ENCODE measurements at regions not wholly inside any gene's neighbourhood (a gene's known extent, or its start where the extent isn't known, plus 50 kb on each side); places are given as distances from the start of the nearest gene placed in this dataset.

- Histone ChIP-seq H3K27ac (ENCODE audit: low read length, poor library complexity, severe bottlenecking) (no peak overlapping the region), H3K14ac (ENCODE audit: low read length in 2 of 2) (no peak overlapping the region), H3K23ac (ENCODE audit: low read length in 2 of 2) (no peak overlapping the region), H4K8ac (ENCODE audit: low read length) (no peak overlapping the region), H3K79me1 (replicated peaks; ENCODE audit: low read length, poor library complexity, severe bottlenecking) (peaks cover 38% of the 10 kb centered on the region), H2AFZ (ENCODE audit: low read depth, low read length) (no peak overlapping the region), H2BK5ac (ENCODE audit: low read depth, low read length, poor library complexity, severe bottlenecking) (no peak overlapping the region), H2AK5ac (ENCODE audit: low read length, severe bottlenecking) (no peak overlapping the region), H3K18ac (ENCODE audit: low read depth in 1 of 2, low read length in 2 of 2) (no peak overlapping the region), H3K4me3 (ENCODE audit: insufficient read depth in 1 of 2, low read depth in 1 of 2, low read length in 2 of 2) (no peak overlapping the region), H3K9ac (ENCODE audit: low read length) (no peak overlapping the region), H4K91ac (ENCODE audit: low read length) (no peak overlapping the region), H2BK15ac (ENCODE audit: low read depth, poor library complexity, severe bottlenecking) (no peak overlapping the region), H3K27me3 (ENCODE audit: control insufficient read depth in 1 of 2, insufficient read depth in 1 of 2, low read length in 2 of 2) (no peaks in the 10 kb centered on the region), H3K4me2 (ENCODE audit: low read length, poor library complexity, severe bottlenecking) (no peak overlapping the region), H2BK12ac (ENCODE audit: low read length in 2 of 2) (peak overlapping the region in 1 of 2 experiments; percentile 21), H3K9me3 (ENCODE audit: control insufficient read depth, low read length) (no peaks in the 10 kb centered on the region), H3K36me3 (ENCODE audit: control insufficient read depth in 1 of 2, insufficient read depth in 2 of 2, low read depth in 1 of 2, low read length in 2 of 2) (peaks cover 0 to 18% of the 10 kb centered on the region in 2 experiments), H3K4ac (ENCODE audit: low read depth in 1 of 2, low read length in 2 of 2) (no peak overlapping the region), H3K4me1 (ENCODE audit: control insufficient read depth, insufficient read depth, low read depth, low read length) (peaks cover 5% of the 10 kb centered on the region), H2BK120ac (ENCODE audit: low read depth, low read length) (no peak overlapping the region)
- WGBS: 78% methylated on average over 8 of the region's 8 CpGs
- DNase-seq: no peak
Observed at GRCh38 chr1:232576537-232576936, 53.4 kb downstream of the SIPA1L2 start.

- H3K14ac ChIP-seq (ENCODE audit: low read length in 2 of 2): no peak overlapping the region
- H3K27ac ChIP-seq (ENCODE audit: low read length, poor library complexity, severe bottlenecking): no peak overlapping the region
- peaks cover 34% of the 10 kb centered on the region for H3K79me1 ChIP-seq (replicated peaks; ENCODE audit: low read length, poor library complexity, severe bottlenecking)
- peaks cover 5% of the 10 kb centered on the region for H3K4me1 ChIP-seq (ENCODE audit: control insufficient read depth, insufficient read depth, low read depth, low read length)
- no peak overlapping the region for H2AK5ac ChIP-seq (ENCODE audit: low read length, severe bottlenecking)
- no peak overlapping the region for H2BK120ac ChIP-seq (ENCODE audit: low read depth, low read length)
- no peak for DNase-seq
- H3K23ac ChIP-seq (ENCODE audit: low read length in 2 of 2): no peak overlapping the region
- H3K9me3 ChIP-seq (ENCODE audit: control insufficient read depth, low read length): no peaks in the 10 kb centered on the region
- no peak overlapping the region for H2BK12ac ChIP-seq (ENCODE audit: low read length in 2 of 2)
- no peak overlapping the region for H4K8ac ChIP-seq (ENCODE audit: low read length)
- H3K4ac ChIP-seq (ENCODE audit: low read depth in 1 of 2, low read length in 2 of 2): no peak overlapping the region
- no peak overlapping the region for H3K9ac ChIP-seq (ENCODE audit: low read length)
- peaks cover 0 to 15% of the 10 kb centered on the region in 2 experiments for H3K36me3 ChIP-seq (ENCODE audit: control insufficient read depth in 1 of 2, insufficient read depth in 2 of 2, low read depth in 1 of 2, low read length in 2 of 2)
- H2BK5ac ChIP-seq (ENCODE audit: low read depth, low read length, poor library complexity, severe bottlenecking): no peak overlapping the region
- 79% methylated on average over 3 of the region's 5 CpGs for WGBS
- no peak overlapping the region for H3K4me3 ChIP-seq (ENCODE audit: insufficient read depth in 1 of 2, low read depth in 1 of 2, low read length in 2 of 2)
- no peaks in the 10 kb centered on the region for H3K27me3 ChIP-seq (ENCODE audit: control insufficient read depth in 1 of 2, insufficient read depth in 1 of 2, low read length in 2 of 2)
- no peak overlapping the region for H2BK15ac ChIP-seq (ENCODE audit: low read depth, poor library complexity, severe bottlenecking)
- no peak overlapping the region for H2AFZ ChIP-seq (ENCODE audit: low read depth, low read length)
- no peak overlapping the region for H3K4me2 ChIP-seq (ENCODE audit: low read length, poor library complexity, severe bottlenecking)
- H4K91ac ChIP-seq (ENCODE audit: low read length): no peak overlapping the region
- H3K18ac ChIP-seq (ENCODE audit: low read depth in 1 of 2, low read length in 2 of 2): no peak overlapping the region
Observed at GRCh38 chr1:232575763-232576040, 54.2 kb downstream of the SIPA1L2 start.

- H3K79me1 ChIP-seq (replicated peaks; ENCODE audit: low read length, poor library complexity, severe bottlenecking): peaks cover 30% of the 10 kb centered on the region
- peak overlapping the region; percentile 39 for H3K4me2 ChIP-seq (ENCODE audit: low read length, poor library complexity, severe bottlenecking)
- peak overlapping the region; percentile 13 for H3K27ac ChIP-seq (ENCODE audit: low read length, poor library complexity, severe bottlenecking)
- 71% methylated on average over 10 of the region's 12 CpGs for WGBS
- no peak overlapping the region for H4K8ac ChIP-seq (ENCODE audit: low read length)
- no peaks in the 10 kb centered on the region for H3K27me3 ChIP-seq (ENCODE audit: control insufficient read depth in 1 of 2, insufficient read depth in 1 of 2, low read length in 2 of 2)
- H3K4me1 ChIP-seq (ENCODE audit: control insufficient read depth, insufficient read depth, low read depth, low read length): peaks cover 5% of the 10 kb centered on the region
- H3K18ac ChIP-seq (ENCODE audit: low read depth in 1 of 2, low read length in 2 of 2): no peak overlapping the region
- H2AK5ac ChIP-seq (ENCODE audit: low read length, severe bottlenecking): no peak overlapping the region
- H2BK12ac ChIP-seq (ENCODE audit: low read length in 2 of 2): peak overlapping the region in 1 of 2 experiments; percentile 34
- no peak overlapping the region for H3K4me3 ChIP-seq (ENCODE audit: insufficient read depth in 1 of 2, low read depth in 1 of 2, low read length in 2 of 2)
- H3K9ac ChIP-seq (ENCODE audit: low read length): no peak overlapping the region
- H2BK5ac ChIP-seq (ENCODE audit: low read depth, low read length, poor library complexity, severe bottlenecking): no peak overlapping the region
- no peak overlapping the region for H3K14ac ChIP-seq (ENCODE audit: low read length in 2 of 2)
- H3K9me3 ChIP-seq (ENCODE audit: control insufficient read depth, low read length): no peaks in the 10 kb centered on the region
- DNase-seq: no peak
- H4K91ac ChIP-seq (ENCODE audit: low read length): no peak overlapping the region
- no peak overlapping the region for H2BK15ac ChIP-seq (ENCODE audit: low read depth, poor library complexity, severe bottlenecking)
- H3K23ac ChIP-seq (ENCODE audit: low read length in 2 of 2): no peak overlapping the region
- H3K4ac ChIP-seq (ENCODE audit: low read depth in 1 of 2, low read length in 2 of 2): no peak overlapping the region
- no peak overlapping the region for H2BK120ac ChIP-seq (ENCODE audit: low read depth, low read length)
- H3K36me3 ChIP-seq (ENCODE audit: control insufficient read depth in 1 of 2, insufficient read depth in 2 of 2, low read depth in 1 of 2, low read length in 2 of 2): peaks cover 0 to 15% of the 10 kb centered on the region in 2 experiments
- H2AFZ ChIP-seq (ENCODE audit: low read depth, low read length): no peak overlapping the region
Observed at GRCh38 chr1:232574889-232575762, 54.8 kb downstream of the SIPA1L2 start.

GRCh38 chr1:232574077-232574476 lies 55.9 kb downstream of the SIPA1L2 start:
- no peak overlapping the region for H3K9ac ChIP-seq (ENCODE audit: low read length)
- H4K8ac ChIP-seq (ENCODE audit: low read length): no peak overlapping the region
- H3K4me3 ChIP-seq (ENCODE audit: insufficient read depth in 1 of 2, low read depth in 1 of 2, low read length in 2 of 2): no peak overlapping the region
- no peaks in the 10 kb centered on the region for H3K27me3 ChIP-seq (ENCODE audit: control insufficient read depth in 1 of 2, insufficient read depth in 1 of 2, low read length in 2 of 2)
- H3K23ac ChIP-seq (ENCODE audit: low read length in 2 of 2): no peak overlapping the region
- H3K14ac ChIP-seq (ENCODE audit: low read length in 2 of 2): no peak overlapping the region
- no peak overlapping the region for H3K27ac ChIP-seq (ENCODE audit: low read length, poor library complexity, severe bottlenecking)
- H3K79me1 ChIP-seq (replicated peaks; ENCODE audit: low read length, poor library complexity, severe bottlenecking): peaks cover 31% of the 10 kb centered on the region
- no peaks in the 10 kb centered on the region for H3K9me3 ChIP-seq (ENCODE audit: control insufficient read depth, low read length)
- no peak overlapping the region for H2AK5ac ChIP-seq (ENCODE audit: low read length, severe bottlenecking)
- peaks cover 0 to 15% of the 10 kb centered on the region in 2 experiments for H3K36me3 ChIP-seq (ENCODE audit: control insufficient read depth in 1 of 2, insufficient read depth in 2 of 2, low read depth in 1 of 2, low read length in 2 of 2)
- peak overlapping the region; percentile 7 for H3K4me2 ChIP-seq (ENCODE audit: low read length, poor library complexity, severe bottlenecking)
- 85% methylated on average over 3 of the region's 3 CpGs for WGBS
- H4K91ac ChIP-seq (ENCODE audit: low read length): no peak overlapping the region
- no peak for DNase-seq
- no peak overlapping the region for H2BK12ac ChIP-seq (ENCODE audit: low read length in 2 of 2)
- no peak overlapping the region for H2AFZ ChIP-seq (ENCODE audit: low read depth, low read length)
- no peak overlapping the region for H2BK120ac ChIP-seq (ENCODE audit: low read depth, low read length)
- H3K4ac ChIP-seq (ENCODE audit: low read depth in 1 of 2, low read length in 2 of 2): no peak overlapping the region
- H3K18ac ChIP-seq (ENCODE audit: low read depth in 1 of 2, low read length in 2 of 2): no peak overlapping the region
- H2BK15ac ChIP-seq (ENCODE audit: low read depth, poor library complexity, severe bottlenecking): no peak overlapping the region
- no peak overlapping the region for H2BK5ac ChIP-seq (ENCODE audit: low read depth, low read length, poor library complexity, severe bottlenecking)
- peaks cover 5% of the 10 kb centered on the region for H3K4me1 ChIP-seq (ENCODE audit: control insufficient read depth, insufficient read depth, low read depth, low read length)

All from mesenchymal stem cell (in vitro differentiated cells and primary cell).